GM12878 (cell line): ENCODE measurements at regions not wholly inside any gene's neighbourhood (a gene's known extent, or its start where the extent isn't known, plus 50 kb on each side); places are given as distances from the start of the nearest gene placed in this dataset.

Source experiments
- CEBPB ChIP-seq, 2 experiments: fragments of 150-350 bp in 1 of 2; IDR thresholded peaks; 2 replicates each; pipeline ENCODE4 v1.6.1; 2012 to 2014; ENCODE audit warnings: low read depth in 2 of 2, low read length in 2 of 2, borderline replicate concordance in 1 of 2, inconsistent platforms in 1 of 2
- CHD1 ChIP-seq: IDR thresholded peaks from 2 replicates; pipeline ENCODE4 v1.6.1; 2012; ENCODE audit warnings: low read depth, low read length, improper control_type of control experiment
- EZH2 ChIP-seq: IDR thresholded peaks from 2 replicates; pipeline ENCODE4 v1.6.1; 2012; ENCODE audit warnings: low read depth, mild to moderate bottlenecking, control low read depth, inconsistent platforms, low read length, borderline replicate concordance; ENCODE audit not compliant: control insufficient read depth
- NR2C2 ChIP-seq: IDR thresholded peaks from 2 replicates; pipeline ENCODE4 v1.6.1; 2011; ENCODE audit warnings: borderline replicate concordance, low read depth; ENCODE audit not compliant: control insufficient read depth, insufficient read length
- YY1 ChIP-seq: IDR thresholded peaks from 2 replicates; pipeline ENCODE4 v1.6.1; 2011; ENCODE audit warnings: low read depth, mild to moderate bottlenecking, low read length
- ZSCAN29 ChIP-seq: fragments of 450-650 bp; IDR thresholded peaks from 2 replicates; pipeline ENCODE4 v1.6.1; 2017; ENCODE audit warnings: mild to moderate bottlenecking, moderate library complexity
- TF ChIP-seq, protein P1 (sequence below): fragments of 150-350 bp; IDR thresholded peaks from 2 replicates; pipeline ENCODE4 v1.6.1; 2014; ENCODE audit warnings: mild to moderate bottlenecking, low read depth, low read length
- TF ChIP-seq, protein P2 (sequence below): fragments of 450-650 bp; formaldehyde crosslinking; IDR thresholded peaks from 2 replicates; pipeline ENCODE4 v1.5.0; 2022; ENCODE audit warnings: mild to moderate bottlenecking, missing genetic modification characterization
- TF ChIP-seq, protein P3 (sequence below): fragments of 150-350 bp; IDR thresholded peaks from 2 replicates; pipeline ENCODE4 v1.6.1; 2016; ENCODE audit warnings: low read depth, low read length
- TF ChIP-seq, protein P4 (sequence below): fragments of 450-650 bp; IDR thresholded peaks from 2 replicates; pipeline ENCODE4 v1.6.1; 2017; ENCODE audit warnings: borderline replicate concordance

DNA sequence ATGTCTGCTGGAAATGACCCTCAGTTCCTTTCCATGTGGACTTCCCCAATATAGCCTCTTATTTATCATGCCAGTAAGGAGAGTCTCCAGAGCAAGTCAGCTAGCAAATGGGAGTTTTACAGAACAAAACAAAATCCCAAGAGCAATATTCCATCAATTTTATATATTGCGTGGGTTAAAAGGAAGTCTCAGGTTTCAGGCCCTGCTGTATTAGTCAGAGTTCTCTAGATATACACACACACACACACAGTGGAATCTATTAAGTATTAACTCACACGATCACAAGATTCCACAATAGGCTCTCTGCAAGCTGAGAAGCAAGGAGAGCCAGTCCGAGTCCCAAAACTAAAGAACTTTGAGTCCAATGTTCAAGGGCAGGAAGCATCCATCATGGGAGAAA is 102.8 kb upstream of the MAP2 start (continued):
- TF ChIP-seq, protein P1, sequence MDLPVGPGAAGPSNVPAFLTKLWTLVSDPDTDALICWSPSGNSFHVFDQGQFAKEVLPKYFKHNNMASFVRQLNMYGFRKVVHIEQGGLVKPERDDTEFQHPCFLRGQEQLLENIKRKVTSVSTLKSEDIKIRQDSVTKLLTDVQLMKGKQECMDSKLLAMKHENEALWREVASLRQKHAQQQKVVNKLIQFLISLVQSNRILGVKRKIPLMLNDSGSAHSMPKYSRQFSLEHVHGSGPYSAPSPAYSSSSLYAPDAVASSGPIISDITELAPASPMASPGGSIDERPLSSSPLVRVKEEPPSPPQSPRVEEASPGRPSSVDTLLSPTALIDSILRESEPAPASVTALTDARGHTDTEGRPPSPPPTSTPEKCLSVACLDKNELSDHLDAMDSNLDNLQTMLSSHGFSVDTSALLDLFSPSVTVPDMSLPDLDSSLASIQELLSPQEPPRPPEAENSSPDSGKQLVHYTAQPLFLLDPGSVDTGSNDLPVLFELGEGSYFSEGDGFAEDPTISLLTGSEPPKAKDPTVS: no peak
- TF ChIP-seq ZSCAN29: no peak
- TF ChIP-seq, protein P2, sequence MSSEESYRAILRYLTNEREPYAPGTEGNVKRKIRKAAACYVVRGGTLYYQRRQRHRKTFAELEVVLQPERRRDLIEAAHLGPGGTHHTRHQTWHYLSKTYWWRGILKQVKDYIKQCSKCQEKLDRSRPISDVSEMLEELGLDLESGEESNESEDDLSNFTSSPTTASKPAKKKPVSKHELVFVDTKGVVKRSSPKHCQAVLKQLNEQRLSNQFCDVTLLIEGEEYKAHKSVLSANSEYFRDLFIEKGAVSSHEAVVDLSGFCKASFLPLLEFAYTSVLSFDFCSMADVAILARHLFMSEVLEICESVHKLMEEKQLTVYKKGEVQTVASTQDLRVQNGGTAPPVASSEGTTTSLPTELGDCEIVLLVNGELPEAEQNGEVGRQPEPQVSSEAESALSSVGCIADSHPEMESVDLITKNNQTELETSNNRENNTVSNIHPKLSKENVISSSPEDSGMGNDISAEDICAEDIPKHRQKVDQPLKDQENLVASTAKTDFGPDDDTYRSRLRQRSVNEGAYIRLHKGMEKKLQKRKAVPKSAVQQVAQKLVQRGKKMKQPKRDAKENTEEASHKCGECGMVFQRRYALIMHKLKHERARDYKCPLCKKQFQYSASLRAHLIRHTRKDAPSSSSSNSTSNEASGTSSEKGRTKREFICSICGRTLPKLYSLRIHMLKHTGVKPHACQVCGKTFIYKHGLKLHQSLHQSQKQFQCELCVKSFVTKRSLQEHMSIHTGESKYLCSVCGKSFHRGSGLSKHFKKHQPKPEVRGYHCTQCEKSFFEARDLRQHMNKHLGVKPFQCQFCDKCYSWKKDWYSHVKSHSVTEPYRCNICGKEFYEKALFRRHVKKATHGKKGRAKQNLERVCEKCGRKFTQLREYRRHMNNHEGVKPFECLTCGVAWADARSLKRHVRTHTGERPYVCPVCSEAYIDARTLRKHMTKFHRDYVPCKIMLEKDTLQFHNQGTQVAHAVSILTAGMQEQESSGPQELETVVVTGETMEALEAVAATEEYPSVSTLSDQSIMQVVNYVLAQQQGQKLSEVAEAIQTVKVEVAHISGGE (CRISPR knock-in tag): no peak
- TF ChIP-seq NR2C2: no peak
- TF ChIP-seq, protein P3, sequence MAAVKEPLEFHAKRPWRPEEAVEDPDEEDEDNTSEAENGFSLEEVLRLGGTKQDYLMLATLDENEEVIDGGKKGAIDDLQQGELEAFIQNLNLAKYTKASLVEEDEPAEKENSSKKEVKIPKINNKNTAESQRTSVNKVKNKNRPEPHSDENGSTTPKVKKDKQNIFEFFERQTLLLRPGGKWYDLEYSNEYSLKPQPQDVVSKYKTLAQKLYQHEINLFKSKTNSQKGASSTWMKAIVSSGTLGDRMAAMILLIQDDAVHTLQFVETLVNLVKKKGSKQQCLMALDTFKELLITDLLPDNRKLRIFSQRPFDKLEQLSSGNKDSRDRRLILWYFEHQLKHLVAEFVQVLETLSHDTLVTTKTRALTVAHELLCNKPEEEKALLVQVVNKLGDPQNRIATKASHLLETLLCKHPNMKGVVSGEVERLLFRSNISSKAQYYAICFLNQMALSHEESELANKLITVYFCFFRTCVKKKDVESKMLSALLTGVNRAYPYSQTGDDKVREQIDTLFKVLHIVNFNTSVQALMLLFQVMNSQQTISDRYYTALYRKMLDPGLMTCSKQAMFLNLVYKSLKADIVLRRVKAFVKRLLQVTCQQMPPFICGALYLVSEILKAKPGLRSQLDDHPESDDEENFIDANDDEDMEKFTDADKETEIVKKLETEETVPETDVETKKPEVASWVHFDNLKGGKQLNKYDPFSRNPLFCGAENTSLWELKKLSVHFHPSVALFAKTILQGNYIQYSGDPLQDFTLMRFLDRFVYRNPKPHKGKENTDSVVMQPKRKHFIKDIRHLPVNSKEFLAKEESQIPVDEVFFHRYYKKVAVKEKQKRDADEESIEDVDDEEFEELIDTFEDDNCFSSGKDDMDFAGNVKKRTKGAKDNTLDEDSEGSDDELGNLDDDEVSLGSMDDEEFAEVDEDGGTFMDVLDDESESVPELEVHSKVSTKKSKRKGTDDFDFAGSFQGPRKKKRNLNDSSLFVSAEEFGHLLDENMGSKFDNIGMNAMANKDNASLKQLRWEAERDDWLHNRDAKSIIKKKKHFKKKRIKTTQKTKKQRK: no peak
- TF ChIP-seq YY1: no peak
- TF ChIP-seq CHD1: no peak
- TF ChIP-seq, protein P4, sequence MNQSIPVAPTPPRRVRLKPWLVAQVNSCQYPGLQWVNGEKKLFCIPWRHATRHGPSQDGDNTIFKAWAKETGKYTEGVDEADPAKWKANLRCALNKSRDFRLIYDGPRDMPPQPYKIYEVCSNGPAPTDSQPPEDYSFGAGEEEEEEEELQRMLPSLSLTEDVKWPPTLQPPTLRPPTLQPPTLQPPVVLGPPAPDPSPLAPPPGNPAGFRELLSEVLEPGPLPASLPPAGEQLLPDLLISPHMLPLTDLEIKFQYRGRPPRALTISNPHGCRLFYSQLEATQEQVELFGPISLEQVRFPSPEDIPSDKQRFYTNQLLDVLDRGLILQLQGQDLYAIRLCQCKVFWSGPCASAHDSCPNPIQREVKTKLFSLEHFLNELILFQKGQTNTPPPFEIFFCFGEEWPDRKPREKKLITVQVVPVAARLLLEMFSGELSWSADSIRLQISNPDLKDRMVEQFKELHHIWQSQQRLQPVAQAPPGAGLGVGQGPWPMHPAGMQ: no peak
- TF ChIP-seq EZH2: no peak
- no peak for TF ChIP-seq CEBPB (IDR thresholded peaks at IDR 0.05; ENCODE audit: borderline replicate concordance in 1 of 2, low read depth in 2 of 2, low read length in 2 of 2)
